Epithelial cell of esophagus (primary cell): ENCODE measurements at regions not wholly inside any gene's neighbourhood (a gene's known extent, or its start where the extent isn't known, plus 50 kb on each side); places are given as distances from the start of the nearest gene placed in this dataset.

ENCODE experiments used
- DNase-seq: peaks from one replicate; pipeline ENCODE4 v3.0.0; 2010; ENCODE audit warnings: low read depth
- H3K4me3 ChIP-seq: 2 replicates; pipeline ENCODE4 v1.5.1; 2011; ENCODE audit warnings: mild to moderate bottlenecking, low read length, control low read depth
- TF ChIP-seq, protein P1 (sequence below): IDR thresholded peaks from 2 replicates; pipeline ENCODE4 v1.5.1; 2011; ENCODE audit warnings: low read depth, mild to moderate bottlenecking, low read length, control low read depth, inconsistent platforms; ENCODE audit not compliant: insufficient read depth; ENCODE audit errors: missing control alignments

DNA sequence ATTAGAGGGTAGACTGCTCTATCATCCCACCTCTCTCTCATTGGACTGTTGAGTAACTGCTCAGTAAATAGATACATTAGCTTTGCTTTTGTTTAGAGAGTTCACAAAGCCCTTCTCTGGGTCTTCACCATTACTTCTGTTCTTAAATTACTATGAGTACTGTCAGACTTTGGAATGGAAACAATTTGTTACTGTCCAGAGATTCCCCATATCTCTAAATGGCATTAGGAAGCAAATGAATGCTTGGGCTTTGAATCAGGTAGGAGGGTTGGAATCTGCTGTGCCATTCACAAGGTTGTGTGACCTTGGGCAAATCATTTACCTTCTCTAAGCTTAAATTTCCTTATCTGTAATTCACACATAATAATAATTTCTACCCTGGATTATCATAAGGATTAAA, 541.0 kb upstream of the FZD8 start:
- H3K4me3 ChIP-seq: no peak overlapping the region
- TF ChIP-seq, protein P1, sequence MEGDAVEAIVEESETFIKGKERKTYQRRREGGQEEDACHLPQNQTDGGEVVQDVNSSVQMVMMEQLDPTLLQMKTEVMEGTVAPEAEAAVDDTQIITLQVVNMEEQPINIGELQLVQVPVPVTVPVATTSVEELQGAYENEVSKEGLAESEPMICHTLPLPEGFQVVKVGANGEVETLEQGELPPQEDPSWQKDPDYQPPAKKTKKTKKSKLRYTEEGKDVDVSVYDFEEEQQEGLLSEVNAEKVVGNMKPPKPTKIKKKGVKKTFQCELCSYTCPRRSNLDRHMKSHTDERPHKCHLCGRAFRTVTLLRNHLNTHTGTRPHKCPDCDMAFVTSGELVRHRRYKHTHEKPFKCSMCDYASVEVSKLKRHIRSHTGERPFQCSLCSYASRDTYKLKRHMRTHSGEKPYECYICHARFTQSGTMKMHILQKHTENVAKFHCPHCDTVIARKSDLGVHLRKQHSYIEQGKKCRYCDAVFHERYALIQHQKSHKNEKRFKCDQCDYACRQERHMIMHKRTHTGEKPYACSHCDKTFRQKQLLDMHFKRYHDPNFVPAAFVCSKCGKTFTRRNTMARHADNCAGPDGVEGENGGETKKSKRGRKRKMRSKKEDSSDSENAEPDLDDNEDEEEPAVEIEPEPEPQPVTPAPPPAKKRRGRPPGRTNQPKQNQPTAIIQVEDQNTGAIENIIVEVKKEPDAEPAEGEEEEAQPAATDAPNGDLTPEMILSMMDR: no peak
- DNase-seq: no peak

GRCh38 chr10:36182606-36183005, 540.5 kb upstream of the FZD8 start:
- no peak for DNase-seq
- no peak overlapping the region for H3K4me3 ChIP-seq
- TF ChIP-seq, protein P1: no peak

GRCh38 chr10:36182179-36182566, 540.1 kb upstream of the FZD8 start:
- H3K4me3 ChIP-seq: no peak overlapping the region
- TF ChIP-seq, protein P1: no peak
- no peak for DNase-seq

DNA sequence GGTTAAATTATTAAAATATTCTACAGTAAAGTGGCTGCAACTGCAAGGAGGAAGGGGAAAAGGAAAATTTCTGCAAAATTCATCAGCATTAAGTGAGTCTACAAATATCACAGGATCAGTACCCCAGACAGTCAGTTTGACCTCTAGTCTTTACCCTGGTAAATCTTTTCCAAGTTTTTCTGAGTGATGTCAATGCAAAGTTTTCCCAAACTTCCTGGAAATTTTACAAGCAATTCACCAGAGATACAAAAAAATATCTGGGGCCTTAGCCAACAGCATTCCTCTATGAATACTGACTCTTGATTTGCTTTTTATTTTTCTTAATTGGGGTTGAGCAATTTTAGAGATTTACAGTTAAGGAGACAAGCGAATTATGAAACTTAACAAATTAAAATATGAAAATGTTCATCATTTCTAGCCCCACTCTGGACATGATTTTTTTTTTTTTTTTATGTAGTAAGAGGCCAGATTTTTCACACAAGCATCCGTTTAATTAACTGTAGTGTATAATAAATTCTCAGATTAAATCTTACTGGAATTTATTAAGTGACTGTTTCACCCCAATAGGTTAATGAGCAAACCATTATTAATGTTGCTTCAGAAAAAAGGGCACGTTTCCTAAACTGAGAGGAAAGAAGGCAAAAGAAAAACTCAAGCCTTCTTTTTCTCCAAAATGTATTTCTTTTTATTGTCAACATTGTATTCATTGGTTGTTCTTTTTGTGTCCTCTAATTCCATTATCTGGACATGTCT, 539.5 kb upstream of the FZD8 start:
- no peak for DNase-seq

GRCh38 chr10:36178616-36179015, 536.5 kb upstream of the FZD8 start:
- H3K4me3 ChIP-seq: no peak overlapping the region
- no peak for DNase-seq
- TF ChIP-seq, protein P1: no peak

More for the DNA sequence above, 539.5 kb upstream of the FZD8 start:
- TF ChIP-seq, protein P1: no peak
- no peak overlapping the region for H3K4me3 ChIP-seq

- no peak overlapping the region for H3K4me3 ChIP-seq
- TF ChIP-seq, protein P1: no peak
- DNase-seq: no peak
These were observed 535.0 kb upstream of the FZD8 start for GRCh38 chr10:36177071-36177470.

DNA sequence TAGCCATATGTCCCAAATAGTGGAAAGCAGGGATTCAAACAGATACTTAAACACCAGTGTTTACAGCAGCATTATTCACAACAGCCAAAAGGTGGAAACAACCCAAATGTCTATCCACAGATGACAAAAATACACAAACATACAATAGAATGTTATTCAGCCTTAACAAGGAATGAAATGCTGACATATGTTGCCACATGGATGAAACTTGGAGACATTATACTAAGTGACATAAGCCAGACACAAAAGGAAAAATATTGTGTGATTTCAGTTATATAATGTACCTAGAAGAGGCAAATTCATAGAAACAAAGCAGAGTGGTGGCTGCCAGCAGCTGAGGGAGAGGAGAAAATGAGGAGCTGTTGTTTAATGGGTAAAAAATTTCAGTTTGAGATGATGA, 533.9 kb upstream of the FZD8 start:
- TF ChIP-seq, protein P1: no peak
- no peak overlapping the region for H3K4me3 ChIP-seq
- no peak for DNase-seq
